GM12892 (cell line): ENCODE measurements at regions not wholly inside any gene's neighbourhood (a gene's known extent, or its start where the extent isn't known, plus 50 kb on each side); places are given as distances from the start of the nearest gene placed in this dataset.

Experiments used
- POLR2A ChIP-seq: IDR thresholded peaks from 2 replicates; pipeline ENCODE4 v1.6.1; 2011; ENCODE audit warnings: low read depth, low read length, control low read depth
- POLR2AphosphoS5 ChIP-seq: IDR thresholded peaks from 2 replicates; pipeline ENCODE4 v1.6.1; 2011; ENCODE audit warnings: low read depth, low read length, control low read depth
- TAF1 ChIP-seq: IDR thresholded peaks from 2 replicates; pipeline ENCODE4 v1.6.1; 2011; ENCODE audit warnings: low read depth, mild to moderate bottlenecking, control low read depth, low read length, borderline replicate concordance

GRCh38 chr9:95732802-95733688 lies 142.4 kb upstream of the ERCC6L2 start:
- TF ChIP-seq POLR2A = no peak
- TF ChIP-seq POLR2AphosphoS5 = no peak
- TF ChIP-seq TAF1 = no peak
